Vagina (tissue), 2 donors: ENCODE measurements at regions not wholly inside any gene's neighbourhood (a gene's known extent, or its start where the extent isn't known, plus 50 kb on each side); places are given as distances from the start of the nearest gene placed in this dataset.

Source experiments
- POLR2AphosphoS5 ChIP-seq, 2 donors: sonication (generic); formaldehyde crosslinking; IDR thresholded peaks; one replicate each; pipeline ENCODE4 v1.9.0; 2017; ENCODE audit warnings: antibody characterized with exemption in 2 of 2, mild to moderate bottlenecking in 2 of 2, low read depth in 1 of 2; ENCODE audit not compliant: insufficient read depth in 1 of 2
- TF ChIP-seq, protein P1 (sequence below), 3 experiments: fragments of 450-650 bp in 2 of 3; fragments of 200-600 bp in 1 of 3; sonication (generic) in 1 of 3; IDR thresholded peaks; one replicate each; pipeline ENCODE4 v1.5.1; 2017 to 2019; ENCODE audit warnings: antibody characterized with exemption in 3 of 3, mild to moderate bottlenecking in 2 of 3, moderate library complexity in 2 of 3

GRCh38 chr10:130232166-130233034 lies 96.2 kb downstream of the GLRX3 start:
- TF ChIP-seq, protein P1, sequence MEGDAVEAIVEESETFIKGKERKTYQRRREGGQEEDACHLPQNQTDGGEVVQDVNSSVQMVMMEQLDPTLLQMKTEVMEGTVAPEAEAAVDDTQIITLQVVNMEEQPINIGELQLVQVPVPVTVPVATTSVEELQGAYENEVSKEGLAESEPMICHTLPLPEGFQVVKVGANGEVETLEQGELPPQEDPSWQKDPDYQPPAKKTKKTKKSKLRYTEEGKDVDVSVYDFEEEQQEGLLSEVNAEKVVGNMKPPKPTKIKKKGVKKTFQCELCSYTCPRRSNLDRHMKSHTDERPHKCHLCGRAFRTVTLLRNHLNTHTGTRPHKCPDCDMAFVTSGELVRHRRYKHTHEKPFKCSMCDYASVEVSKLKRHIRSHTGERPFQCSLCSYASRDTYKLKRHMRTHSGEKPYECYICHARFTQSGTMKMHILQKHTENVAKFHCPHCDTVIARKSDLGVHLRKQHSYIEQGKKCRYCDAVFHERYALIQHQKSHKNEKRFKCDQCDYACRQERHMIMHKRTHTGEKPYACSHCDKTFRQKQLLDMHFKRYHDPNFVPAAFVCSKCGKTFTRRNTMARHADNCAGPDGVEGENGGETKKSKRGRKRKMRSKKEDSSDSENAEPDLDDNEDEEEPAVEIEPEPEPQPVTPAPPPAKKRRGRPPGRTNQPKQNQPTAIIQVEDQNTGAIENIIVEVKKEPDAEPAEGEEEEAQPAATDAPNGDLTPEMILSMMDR (IDR thresholded peaks at IDR 0.05): no peak
- TF ChIP-seq POLR2AphosphoS5 (IDR thresholded peaks at IDR 0.05; ENCODE audit: insufficient read depth in 1 of 2, low read depth in 1 of 2): no peak
